IPS DF 4.7 (cell line): ENCODE measurements at regions not wholly inside any gene's neighbourhood (a gene's known extent, or its start where the extent isn't known, plus 50 kb on each side); places are given as distances from the start of the nearest gene placed in this dataset.

ENCODE experiments used
- DNase-seq: peaks from one replicate; pipeline ENCODE4 v3.0.0-alpha.2; 2013; ENCODE audit warnings: low spot score; ENCODE audit errors: extremely low read depth

DNA sequence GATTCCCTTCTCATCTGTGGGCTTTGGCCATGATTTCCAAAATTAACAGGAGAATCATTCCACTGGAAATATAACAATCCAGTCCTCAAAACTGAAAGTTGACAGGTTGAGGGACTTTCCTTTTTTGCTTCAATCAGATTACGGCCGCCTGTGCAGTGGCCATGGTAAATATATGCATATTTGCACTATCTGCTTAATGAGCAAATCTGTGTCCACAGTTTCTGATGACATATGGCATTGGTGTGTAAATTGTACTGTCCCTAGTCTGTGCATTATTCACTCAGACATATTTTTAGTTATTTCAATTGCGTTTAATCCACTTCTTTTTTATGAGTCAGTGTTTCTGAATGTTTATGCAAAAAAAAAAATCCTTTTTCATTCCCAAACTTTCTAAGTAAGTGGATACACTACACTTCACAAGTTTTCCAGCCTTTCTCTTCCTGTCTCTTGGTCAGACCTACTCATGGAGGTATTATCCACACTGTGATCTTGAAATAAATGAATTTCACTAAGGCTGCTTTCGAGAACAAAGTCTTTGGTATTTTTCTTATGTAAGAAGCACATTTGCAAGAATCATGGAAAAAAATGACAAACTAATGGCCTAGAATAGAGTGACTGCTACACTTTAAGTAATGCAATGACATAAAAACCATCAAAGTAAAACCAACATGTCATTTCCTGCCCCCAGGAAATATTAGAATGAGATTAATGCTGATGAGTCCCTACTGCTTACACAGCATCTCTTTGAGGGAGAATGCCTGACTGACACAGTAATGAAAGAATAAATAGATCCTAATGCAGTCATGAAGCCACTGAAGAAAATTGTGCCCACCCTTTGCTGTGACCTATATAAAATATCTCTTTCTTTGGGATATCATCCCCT, 76.4 kb upstream of the MTNR1B start:
- no peak for DNase-seq

DNA sequence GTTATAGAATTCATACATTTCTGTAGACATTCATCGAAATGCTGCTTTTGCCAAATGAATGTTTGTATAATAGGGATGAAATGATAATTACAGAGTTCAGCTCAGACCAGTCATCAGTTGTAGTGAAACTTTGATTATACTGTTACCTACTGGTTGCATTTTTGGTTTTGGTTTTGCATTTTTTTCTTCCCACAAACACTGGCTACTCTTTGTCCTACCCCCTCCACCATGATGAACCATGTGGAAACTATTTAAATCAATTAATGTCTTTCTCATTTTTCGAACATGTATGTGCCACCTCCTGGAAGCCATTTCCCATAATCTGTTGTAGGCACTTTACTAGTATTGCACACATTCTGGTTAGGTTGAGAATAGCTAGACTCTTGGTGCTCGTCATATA, 75.3 kb upstream of the MTNR1B start:
- no peak for DNase-seq

- DNase-seq: no peak
Observed at GRCh38 chr11:92897487-92897886, 72.0 kb upstream of the MTNR1B start.

DNA sequence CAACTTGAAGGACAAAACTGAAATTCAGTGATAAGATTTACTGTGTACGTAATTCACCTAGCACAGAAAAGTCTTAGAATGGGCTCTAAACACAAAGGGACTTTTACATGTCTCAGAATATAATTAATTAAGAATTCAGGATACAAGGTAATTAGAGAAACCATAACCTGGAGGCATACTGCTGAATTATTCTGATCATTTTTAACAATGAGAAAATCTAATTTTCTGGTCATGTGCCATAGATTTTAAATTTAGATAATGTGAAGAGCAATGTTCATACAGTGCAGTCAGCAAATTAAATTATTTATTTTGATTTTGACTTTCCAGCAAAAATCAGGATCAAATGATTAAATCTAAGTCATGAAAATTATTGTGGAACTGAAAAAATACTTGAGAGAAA, 67.0 kb upstream of the MTNR1B start:
- no peak for DNase-seq

DNA sequence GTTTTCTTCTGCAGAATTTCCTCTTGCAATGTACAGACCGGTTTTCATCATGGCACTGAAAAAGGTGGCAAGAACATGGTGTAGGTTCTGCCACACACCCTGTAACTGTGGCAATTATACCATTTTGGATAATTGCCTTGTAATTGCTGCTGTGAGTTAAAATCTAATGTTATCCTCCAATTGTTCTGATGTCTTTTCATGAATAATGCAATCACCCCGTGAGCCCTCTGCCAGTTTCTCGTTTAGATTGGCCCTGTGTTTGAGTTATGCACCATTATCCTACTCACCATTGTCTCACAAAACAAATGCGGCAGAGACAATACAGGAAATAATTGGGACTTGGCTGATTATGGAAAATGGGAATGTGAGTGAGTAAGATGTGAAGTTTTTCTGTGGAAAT, 61.8 kb upstream of the MTNR1B start:
- no peak for DNase-seq

DNA sequence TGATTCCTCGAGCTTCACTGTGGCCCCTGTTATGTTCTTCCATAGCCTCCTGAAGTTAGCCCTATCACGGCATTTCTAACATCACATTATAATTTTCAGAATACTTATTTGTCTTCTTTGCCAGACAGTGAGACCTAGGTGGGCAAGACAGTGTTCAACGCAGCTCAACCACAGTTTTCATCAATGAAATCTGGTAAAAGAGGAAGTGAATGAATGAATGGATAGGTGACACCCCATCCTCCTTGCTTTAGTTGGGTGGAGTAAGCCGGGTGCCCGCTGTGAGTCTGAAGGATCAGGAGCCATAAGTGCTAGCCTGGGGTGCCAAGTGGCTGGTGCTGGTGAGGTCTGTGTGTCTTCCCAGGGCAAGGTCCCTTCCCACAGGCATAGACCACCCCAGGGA, 60.2 kb upstream of the MTNR1B start:
- no peak for DNase-seq

GRCh38 chr11:92911478-92911877, 58.0 kb upstream of the MTNR1B start:
- DNase-seq: no peak

- DNase-seq: no peak
Observed at GRCh38 chr11:92915551-92915950, 53.9 kb upstream of the MTNR1B start.

DNA sequence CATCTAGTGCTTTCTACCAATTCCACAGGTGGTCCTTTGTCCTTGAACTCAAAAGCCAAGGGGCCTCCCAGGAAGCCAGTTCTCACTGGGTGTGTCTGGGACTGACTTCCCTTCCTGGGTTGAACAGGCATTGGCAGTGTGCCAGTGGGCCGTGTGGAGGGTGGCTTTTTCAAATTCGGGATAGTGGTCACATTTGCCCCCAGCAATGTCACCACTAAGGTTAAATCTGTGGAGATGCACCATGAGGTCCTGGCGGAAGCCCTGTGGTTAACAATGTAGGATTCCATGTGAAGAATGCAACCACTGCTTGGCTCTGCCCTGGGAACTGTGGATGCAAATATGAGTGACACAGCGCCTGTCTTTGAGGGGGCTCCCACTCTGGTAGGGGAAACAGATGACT, 53.2 kb upstream of the MTNR1B start:
- DNase-seq: no peak

DNA sequence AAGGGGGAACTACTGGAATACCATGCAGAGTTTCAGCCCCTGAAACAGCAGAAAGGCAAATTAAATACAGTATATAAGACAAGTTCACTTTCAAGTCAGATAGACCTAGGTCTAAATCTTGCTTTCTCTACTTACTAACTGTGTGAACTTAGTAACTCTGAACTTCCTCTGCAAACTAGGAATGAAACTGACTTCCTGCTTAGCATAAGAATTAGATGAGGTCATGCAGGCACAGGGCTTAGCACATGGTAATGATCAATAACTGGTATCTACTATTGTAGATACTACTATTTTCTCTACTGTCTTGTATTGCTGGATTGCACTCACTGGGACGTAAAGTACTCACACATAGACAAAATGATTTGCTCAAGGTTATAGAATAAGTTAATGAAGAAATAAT, 51.5 kb upstream of the MTNR1B start:
- no peak for DNase-seq

DNA sequence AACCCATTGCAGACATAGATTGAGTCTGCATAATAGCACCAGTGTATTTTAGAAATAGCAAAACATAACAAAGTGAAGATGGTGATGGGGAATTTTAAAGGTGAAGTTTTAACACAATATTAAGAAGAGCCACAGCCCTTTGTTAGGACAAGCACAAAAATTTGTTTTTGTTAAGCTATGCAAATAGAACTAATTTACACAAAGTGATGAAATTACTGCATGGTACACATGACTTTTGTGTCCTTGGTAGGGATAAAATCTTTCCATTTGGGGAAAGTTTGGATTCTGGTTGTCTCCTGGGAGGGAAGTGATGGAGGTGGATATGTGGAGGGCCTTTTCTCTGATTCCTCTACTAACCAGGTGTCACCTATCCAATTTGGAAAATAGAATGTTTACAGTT, 50.4 kb upstream of the MTNR1B start:
- DNase-seq: no peak
